ENCODE measurements at regions not wholly inside any gene's neighbourhood (a gene's known extent, or its start where the extent isn't known, plus 50 kb on each side); places are given as distances from the start of the nearest gene placed in this dataset.

- TF ChIP-seq CTCF (IDR thresholded peaks at IDR 0.05) (peak; percentile 36 to 66 (median 46)), POLR2A (IDR thresholded peaks at IDR 0.05) (no peak)
These were observed 72.7 kb upstream of the PRKG1 start for GRCh38 chr10:51001587-51001986.

All from tibial nerve (tissue), 3 donors.